Inflammatory macrophage (primary cell): ENCODE measurements at regions not wholly inside any gene's neighbourhood (a gene's known extent, or its start where the extent isn't known, plus 50 kb on each side); places are given as distances from the start of the nearest gene placed in this dataset.
"Not testable (repeated sequence)": the region's sequence is repeated elsewhere in the genome, so short reads cannot be mapped to it uniquely, and the experiment has no call there.

Experiments
- DNase-seq, 2 donors: peaks; one replicate each; pipeline ENCODE4 v3.0.0-alpha.2; 2020 to 2022

DNA sequence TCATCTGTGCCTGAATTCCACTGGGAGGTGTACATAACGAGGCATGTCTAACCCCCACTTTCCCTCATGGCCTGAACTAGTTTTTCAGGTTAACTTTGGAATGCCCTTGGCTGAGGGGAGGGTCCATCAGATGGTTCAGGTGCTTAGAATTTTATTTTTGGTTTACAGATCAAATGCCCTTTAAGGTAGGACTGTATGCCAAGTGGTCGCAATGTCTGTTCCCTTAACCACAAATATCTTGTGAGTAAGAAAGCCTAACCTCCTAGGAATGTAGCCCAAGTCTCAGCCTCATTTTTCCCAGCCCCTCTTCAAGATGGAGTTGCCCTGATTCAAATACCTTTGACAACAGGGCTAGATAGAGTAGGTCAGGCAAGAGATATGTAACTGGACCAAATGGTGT lies 78.4 kb downstream of the RNASET2 start:
- no peak for DNase-seq

DNA sequence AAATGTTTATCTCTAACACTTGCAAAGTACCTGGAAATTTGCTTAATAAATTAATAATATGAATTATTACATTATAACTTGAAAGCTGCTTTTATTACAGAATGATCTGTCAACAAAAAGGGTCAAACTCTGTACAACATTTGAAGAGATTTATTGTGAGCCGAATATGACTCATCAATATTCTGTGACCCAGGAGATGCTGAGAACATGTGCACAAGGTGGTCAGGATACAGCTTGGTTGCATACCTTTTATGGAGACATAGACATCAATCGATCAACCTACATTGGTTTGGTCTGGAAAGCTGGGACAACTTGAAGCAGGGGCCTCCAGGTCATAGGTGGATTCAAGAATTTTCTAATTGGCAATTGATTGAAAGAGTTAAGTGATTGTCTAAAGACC lies 79.0 kb downstream of the RNASET2 start:
- DNase-seq = no peak

DNA sequence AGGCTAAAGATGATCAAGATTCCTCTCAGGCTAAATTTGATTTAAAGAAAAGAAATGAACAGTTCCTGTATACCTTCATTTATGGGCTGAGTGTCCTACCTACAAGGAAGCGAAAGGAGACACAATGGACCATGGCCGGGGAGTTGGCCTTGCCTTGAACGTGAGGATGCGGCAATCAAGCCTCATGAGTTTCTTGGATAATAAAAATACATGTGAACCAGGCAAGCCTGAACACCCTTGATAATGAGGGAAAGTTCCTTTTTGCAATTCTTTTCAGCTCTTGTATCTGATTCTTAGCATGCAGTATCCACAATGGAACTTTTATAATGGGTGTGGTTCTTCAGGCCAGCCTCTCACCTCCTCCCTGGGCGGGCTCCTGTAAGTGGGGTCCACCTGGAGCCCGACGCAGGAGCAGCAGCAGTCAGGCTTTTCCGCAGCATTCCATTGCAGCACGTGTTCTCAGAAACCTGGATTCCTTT lies 83.8 kb downstream of the RNASET2 start:
- DNase-seq = no peak

DNA sequence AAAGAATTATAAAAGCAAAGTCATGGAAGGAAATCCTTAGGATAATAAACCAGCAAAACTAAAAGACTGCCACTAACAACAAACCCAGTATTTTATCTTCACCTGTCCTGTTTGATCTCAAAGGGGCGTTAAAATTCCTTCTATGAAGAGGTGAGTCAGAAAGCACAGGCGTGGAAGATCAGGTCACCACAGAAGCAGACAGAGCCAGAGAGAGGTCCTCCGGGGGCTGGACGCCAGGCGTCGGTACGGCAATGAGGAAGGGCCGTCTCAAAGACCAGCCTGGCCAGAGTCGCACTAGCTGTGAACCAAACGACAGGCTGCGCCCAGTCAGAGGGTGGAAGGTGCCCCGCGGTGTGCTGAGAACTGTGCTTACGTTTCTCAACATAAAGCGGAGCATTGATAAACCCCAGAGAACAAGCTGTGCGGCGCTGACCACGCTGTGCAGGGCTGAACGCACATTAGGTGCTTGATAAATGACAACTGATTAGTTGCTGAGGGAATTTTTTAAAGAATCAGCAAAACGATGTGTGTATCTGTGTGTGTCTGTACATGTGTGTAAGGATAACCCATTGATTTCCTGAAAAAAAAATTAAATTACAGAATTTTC lies 85.6 kb downstream of the RNASET2 start:
- no peak for DNase-seq

DNA sequence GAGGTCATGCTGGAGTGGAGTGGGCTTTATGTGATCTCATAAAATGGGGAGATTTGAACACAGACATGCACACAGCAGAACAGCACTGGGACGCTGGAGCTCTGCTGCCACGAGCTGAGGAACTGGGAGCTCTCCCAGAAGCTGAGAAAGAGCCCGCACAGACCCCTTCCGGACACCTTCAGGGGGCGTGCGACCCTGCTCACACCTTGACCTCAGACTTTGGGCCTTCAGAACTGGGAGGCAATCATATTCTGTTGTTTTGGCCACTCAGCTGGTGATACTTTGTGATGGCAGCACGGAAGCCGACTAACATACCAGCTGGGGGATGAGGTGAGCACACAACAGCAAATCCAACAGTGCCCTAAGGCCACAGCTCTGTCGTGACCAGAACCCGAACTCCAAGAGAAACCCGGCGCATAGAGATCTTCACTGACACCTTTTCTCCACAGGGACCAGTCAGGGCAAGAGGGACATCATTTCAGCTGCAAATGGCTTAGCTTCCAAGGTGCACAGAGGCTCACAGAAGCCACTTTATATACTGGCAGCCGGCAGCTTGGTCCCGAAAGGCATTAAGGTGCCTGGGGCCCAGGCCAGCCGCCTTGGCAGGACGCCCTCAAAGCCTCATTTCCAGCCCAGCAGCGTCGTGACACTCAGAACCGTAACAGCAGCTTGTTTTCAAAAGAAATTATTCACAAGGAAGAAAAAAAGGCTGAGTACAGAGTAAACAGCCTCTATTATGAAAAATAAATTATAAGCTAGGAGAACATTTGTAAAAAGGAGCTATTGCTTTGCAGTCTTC lies 89.3 kb downstream of the RNASET2 start:
- no peak for DNase-seq

DNA sequence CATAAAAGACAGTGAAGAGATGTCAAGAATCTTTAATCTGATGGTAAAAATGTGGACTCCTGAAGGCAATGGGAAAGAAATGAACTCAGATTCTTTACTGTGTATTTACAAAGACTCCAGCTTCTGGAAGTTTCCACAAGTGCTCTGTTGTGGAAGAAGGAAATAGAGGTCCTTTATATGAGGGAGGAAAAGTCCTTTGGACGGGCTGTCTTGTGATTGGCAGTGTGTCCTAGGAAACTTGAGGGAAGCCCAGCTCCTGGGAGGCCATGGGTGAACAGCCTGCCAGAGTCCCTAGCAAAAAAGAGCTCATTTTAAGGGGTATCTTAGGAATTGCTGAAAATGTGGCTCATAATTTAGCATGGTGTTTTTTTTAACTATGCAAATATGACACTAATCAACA lies 92.0 kb downstream of the RNASET2 start:
- no peak for DNase-seq

DNA sequence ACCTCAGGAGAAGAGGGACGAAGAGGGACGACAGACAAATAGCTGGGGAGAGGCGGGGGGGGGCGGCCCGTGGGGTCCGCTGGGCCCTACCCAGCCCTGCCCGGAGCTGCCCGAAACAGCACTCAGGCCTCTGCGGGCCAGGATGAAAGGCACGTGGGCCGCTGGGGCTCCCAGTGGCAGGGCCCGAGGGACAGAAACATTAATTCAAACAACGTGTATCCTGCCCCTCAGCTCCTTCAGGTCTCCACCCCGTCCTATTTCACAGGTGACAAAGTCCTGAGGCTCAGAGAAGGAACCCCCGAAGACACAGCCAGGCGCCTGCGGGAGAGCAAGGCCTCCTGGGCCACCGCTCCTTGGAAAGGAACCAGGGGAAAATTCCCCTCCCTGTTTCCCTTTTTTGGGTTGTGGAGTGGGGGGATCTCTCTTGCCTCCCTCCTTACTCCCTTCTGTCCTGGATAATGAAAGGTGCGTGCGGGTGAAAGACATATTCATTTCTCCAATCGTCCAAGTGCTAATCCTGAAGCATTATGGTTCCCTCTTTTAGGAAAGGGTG lies 93.3 kb downstream of the RNASET2 start:
- DNase-seq = no peak

DNA sequence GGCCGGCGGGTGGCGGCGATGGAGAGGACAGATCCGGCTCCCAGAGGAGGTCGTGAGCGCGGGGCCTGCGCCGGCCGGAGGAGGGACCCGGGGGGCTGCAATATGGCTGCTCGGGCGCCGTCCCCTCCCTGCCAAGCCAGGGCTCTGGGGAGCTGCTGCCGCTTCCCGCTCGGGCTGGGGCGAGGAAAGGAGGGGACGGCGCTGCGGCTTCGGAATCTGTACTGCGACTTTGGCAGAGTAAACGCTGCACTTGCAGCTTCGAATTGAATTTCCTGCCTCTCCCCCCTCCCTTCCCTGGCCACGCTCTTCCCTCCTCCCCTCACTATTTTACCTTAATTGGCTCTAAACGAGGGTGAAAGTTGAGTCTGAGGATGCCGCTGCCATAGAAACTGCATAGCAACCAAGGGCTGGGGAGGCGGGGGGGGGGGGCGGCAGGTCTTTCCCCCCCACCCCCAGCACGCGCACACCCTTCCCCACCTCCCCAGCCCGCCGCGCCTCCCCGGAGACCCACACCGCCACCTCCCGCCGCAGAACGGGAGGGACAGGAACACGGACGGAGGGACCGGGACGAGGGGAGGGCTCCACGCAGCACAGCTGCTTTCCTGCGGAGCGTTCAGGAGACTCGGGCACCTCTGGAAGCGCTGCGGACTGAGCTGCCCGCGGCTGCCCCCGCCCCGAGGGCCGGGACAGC lies 93.9 kb downstream of the RNASET2 start:
- no peak for DNase-seq

DNA sequence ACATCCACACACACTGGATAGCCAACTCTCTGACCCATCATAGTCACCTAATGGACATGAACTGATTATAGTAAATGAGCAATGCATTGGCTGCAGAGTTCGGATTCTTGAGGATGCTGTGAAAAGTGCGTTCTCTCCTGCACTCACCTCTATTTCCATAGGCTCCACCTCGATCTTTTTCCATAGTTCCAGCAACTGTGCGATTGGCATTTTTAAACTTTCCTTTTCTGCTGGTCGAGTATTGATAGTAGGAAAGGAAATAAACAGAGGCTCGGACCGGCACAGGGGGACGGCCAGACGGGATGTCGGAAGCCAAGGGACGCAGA lies 94.4 kb downstream of the RNASET2 start:
- no peak for DNase-seq

DNA sequence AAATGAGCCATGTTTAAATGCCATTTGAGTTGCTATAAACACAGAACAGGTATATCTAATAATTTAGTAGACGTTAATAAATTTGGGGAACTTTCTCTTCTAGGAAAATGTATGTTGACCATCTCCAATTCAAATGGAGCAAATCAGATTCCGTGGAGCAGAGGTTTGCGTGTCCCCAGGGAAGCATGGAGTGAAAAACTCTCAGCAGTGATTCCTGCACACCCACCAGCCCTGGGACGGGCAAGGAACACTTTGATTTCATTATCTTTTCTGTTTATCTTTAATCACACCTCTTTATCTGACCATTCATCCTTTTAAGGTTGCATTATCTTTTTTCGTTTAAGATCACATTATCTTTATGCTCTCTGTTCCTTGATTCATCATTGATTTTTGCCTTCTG lies 95.0 kb downstream of the RNASET2 start:
- no peak for DNase-seq

DNA sequence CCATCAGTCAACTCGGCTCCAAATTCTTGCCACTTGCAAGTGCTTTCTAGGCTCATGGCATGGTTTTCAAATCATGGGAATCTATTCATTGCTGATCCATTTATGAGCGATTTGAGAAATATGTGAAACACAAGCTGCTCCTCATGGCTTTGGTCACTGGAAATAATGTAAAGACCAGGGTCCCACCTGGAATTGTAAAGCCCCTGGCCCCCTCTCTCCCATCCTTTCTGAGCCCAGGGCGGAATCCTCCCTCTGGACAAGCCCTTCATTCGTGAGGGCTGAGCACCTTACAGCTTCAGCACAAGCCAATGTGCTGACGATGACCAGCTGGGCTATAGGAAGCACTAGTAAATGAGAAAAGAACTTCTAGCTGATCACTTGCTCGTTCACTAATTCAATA lies 96.0 kb downstream of the RNASET2 start:
- no peak for DNase-seq

DNA sequence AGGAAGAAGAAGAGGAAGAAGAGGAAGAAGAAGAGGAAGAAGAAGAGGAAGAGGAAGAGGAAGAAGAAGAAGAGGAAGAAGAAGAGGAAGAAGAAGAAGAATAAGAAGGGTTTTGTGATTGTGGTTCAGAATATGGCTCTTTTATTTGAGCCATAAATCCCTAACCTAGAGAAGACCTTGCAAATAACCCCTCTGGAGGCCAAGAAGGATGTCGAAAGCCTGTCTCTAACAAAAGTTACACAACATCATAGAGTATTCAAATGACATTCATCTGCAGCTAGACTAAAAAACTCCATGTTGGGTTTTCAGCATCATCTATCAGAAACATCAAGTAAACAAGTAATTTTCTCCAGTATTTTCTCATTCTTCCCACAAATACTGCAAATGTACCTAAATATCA lies 100.9 kb downstream of the RNASET2 start:
- DNase-seq = peak in 1 of 2 donors; percentile 18

DNA sequence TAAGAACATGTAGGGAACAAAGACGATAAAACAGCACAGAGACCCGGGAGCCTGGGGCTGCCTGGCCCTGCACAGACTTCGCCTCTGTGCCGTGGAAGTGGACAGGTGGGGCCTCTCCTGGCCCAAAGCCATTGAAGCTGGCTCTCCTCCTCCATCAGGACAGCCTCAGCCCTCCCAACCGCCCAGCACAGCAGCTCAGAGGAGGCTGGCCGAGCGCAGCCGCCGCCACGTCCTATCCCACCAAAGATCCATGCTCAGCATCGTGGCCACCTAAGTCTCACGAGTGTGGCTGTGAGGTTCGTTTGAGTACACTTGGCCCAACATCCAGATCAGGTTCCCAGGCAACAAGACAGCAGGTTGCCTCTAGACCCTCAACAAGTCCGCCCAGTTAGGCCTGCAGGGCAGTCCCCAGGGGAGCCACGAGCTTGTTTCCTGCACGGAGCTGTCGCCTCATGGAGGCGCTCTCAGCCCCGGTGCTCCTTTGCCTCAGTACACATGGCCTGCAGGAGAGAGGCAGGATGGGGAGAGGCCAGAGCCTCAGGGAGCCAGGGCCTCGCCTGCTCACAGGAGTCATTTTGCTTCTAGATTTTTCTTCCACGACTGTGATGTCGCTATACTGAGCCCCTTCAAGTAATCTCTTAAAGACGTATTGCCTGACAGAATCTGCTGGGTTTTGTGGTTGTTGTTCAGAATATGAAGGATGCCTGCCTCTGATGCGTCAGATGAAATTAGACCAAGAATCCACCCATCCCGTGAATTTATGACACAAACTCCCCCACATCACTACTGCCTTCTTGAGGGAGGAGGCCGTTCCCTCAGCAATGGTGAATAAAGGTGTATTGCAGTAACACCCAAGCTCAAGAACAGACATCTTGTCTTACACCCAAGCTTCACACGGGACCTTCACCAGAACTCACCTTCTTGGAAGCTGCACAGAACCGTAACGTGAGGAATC lies 102.7 kb downstream of the RNASET2 start:
- DNase-seq = no peak

DNA sequence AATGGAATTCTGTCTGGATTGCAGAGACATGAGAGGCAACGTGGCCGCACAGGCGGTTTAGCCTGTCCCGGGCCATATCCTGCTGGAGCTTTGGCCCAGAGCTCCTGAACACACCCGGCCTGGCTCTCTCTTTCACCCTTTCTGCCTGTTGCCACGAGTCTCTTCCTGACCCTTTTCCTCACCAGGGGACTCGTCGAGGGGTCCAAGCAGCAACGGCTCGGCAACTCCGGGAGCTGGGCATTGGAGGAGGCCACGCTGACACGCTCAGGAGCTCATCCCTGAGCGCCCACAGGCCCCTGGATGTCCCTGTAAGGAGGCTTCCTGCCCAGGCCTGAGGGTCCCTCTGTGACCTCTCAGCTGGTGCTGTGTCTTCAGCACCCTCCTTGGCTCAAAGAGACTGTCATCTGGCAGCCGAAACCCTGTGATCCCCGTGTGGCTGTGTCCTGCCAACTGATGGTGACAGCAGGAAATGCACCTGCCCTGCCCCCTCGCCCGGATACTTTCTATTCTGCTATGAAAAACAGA lies 103.8 kb downstream of the RNASET2 start:
- DNase-seq = no peak

DNA sequence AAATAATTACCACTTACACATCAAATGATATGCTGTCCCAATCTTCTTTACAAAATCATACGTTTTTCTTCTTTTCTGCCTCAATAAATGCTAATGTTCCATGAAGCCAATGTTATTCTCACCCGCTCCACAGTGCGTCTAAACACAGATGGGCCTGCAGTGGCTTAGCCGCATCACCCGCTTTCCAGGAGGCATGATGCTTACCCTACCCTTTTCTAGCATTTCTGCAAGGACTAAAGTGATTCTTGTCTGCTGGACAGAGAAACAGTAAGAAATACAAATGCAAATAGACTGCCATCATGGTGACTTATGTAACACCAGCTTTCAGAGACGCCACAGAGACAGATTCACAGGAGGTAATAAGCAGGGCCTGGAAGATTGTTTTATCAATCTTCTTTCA lies 104.4 kb downstream of the RNASET2 start:
- DNase-seq = no peak

DNA sequence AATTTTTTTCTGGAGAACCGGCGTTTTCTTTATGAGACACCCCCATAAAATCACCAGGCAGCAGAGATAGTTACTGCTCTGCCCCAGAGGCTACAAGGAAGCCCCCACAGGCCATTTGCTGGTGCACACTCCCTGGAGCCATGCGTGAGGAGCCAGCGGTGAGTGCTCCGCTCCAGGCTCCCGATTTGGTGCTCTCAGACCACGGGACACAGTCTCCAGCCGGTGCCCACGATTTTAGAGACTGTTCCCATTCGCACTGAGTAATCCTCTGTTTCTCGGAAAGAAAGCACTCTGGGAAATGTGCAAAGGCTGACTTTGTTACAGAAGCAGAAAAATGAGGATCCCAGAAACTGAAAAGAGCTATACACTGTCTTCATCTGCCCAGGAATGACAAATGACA lies 104.9 kb downstream of the RNASET2 start:
- no peak for DNase-seq

DNA sequence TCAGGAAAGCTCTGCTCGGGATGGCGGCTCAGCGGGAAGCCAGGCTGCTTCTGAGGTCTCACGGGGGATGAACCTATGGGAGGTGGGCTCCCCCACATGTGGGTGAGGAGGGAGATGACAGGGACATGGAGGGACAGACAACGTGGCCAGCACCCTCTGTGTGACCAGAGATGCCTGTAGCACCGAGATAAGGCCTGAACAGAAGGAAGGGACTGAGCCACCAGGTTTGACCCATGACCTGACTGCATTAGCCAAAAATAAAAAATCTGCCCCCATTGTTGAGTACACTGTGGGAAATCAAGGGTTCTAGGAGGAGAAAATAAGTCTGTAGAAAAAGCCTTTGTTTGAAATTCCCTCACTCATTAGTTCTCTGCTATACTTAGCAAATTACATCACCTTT lies 105.7 kb downstream of the RNASET2 start:
- no peak for DNase-seq

DNA sequence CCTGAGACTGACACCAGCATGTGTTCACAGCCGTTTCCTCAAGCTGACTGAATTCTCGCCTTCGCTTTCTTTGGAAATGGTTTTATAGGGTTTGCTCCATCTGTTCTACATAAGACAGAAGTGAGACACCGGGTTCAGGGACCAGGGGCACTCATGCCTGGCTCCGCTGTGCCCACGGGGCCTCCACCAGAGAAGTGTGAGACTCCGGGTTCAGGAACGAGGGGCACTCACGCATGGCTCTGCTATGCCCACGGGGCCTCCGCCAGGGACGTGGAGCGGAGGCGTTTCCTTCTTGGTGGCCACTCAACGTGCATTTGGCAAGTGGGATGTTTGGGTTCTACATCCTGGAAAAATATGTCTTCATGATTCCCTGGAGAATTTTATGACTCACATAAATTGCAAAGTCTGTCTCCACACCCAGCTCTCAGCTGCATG lies 106.6 kb downstream of the RNASET2 start:
- DNase-seq = no peak

DNA sequence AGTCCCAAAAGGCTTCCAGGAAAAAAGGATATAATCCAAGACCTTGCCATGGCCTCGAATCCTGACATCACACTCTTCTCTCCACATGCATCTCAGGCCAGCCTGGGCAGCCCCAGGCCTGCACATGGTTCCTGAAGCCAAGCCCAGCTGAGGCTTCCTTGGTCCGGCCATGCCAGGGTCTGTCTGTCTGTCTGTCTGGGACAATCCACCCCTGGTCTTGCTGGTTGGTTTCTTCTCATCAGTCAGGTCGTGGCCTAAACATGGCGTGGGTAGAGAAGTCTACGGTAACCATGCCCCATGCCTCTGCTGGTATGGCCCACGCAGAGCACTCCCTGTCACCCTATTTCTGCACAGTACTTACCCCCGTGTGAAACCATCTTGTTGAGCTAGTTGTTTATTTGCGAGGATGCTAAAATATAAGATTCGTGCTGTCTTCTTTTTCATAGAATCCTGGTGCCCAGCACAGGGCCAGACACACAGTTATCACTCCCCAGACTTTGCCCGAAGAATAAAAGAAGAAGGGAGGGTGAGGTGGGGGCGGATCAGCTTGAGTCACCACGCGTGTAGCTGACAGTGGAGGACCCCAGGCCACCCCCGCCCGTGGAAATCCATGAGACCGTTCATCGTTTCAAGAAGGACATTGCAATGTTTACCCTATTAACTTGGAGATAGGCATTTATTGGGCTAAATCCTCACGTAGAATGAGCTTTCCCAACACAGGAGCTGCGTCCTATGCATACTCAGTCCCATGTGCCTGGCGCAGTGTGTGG lies 107.2 kb downstream of the RNASET2 start:
- no peak for DNase-seq

DNA sequence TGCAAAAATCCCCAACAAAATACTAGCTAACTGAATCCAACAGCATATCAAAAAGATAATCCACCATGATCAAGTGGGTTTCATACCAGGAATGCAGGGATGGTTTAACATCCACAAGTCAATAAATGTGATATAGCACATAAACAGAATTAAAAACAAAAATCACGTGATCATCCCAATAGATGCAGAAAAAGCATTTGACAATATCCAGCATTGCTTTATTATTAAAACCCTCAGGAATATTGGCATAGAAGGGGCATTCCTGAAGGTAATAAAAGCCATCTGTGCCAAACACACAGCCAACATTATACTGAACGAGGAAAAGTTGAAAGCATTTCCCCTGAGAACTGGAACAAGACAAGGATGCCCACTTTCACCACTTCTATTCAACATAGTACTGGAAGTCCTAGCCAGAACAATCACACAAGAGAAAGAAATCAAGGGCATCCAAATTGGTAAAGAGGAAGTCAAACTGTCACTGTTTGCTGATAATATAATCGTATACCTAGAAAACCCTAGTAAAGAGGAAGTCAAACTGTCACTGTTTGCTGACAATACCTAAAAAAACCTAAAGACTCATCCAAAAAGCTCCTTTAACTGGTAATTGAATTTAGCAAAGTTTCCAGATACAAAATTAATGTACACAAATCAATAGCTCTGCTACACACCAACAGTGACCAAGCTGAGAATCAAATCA lies 109.8 kb downstream of the RNASET2 start:
- DNase-seq = not testable (repeated sequence)

DNA sequence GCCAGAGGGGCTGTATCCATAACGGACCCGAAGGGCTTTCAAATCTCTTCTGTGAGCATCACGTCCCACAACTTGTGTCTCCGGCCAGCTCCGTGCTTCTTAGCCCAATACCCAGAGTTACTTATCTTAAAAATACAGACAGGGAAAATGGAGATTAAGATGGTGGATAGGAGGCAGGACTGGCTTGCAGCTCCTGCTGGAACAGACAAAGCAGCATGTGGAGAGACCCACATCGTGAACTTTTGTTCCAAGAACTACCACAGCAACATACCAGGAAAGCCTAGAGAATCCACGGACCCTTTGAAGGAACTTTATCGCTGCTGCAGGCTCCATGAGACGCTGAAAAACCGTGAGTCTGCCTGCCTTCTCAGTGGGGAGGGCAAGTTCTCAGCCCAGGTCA lies 113.7 kb downstream of the RNASET2 start:
- no peak for DNase-seq
